HFFc6 (cell line): ENCODE measurements at regions not wholly inside any gene's neighbourhood (a gene's known extent, or its start where the extent isn't known, plus 50 kb on each side); places are given as distances from the start of the nearest gene placed in this dataset.

Experiments used
- DNase-seq: peaks from one replicate; pipeline ENCODE4 v3.0.0-alpha.2; 2018
- H3K27ac Mint-ChIP-seq: 2 replicates; pipeline ENCODE4 v1.8.0; 2020; ENCODE audit warnings: mild to moderate bottlenecking, mixed read lengths
- H3K27me3 Mint-ChIP-seq: 2 replicates; pipeline ENCODE4 v1.8.0; 2021; ENCODE audit warnings: mild to moderate bottlenecking, moderate library complexity, mixed read lengths; ENCODE audit not compliant: insufficient read depth
- H3K36me3 Mint-ChIP-seq: 2 replicates; pipeline ENCODE4 v1.8.0; 2021; ENCODE audit warnings: low read depth, mixed read lengths
- H3K4me1 Mint-ChIP-seq: 2 replicates; pipeline ENCODE4 v1.8.0; 2020; ENCODE audit warnings: low read depth, mixed read lengths
- H3K4me3 Mint-ChIP-seq: 2 replicates; pipeline ENCODE4 v1.8.0; 2020; ENCODE audit warnings: mild to moderate bottlenecking, moderate library complexity, mixed read lengths
- H3K9me3 Mint-ChIP-seq: 2 replicates; pipeline ENCODE4 v1.8.0; 2020; ENCODE audit warnings: mild to moderate bottlenecking, mixed read lengths
- TF ChIP-seq, protein P1 (sequence below): fragments of 200-600 bp; sonication (generic); IDR thresholded peaks from 2 replicates; pipeline ENCODE4 v1.5.0; 2021; ENCODE audit warnings: antibody characterized with exemption, mild to moderate bottlenecking

DNA sequence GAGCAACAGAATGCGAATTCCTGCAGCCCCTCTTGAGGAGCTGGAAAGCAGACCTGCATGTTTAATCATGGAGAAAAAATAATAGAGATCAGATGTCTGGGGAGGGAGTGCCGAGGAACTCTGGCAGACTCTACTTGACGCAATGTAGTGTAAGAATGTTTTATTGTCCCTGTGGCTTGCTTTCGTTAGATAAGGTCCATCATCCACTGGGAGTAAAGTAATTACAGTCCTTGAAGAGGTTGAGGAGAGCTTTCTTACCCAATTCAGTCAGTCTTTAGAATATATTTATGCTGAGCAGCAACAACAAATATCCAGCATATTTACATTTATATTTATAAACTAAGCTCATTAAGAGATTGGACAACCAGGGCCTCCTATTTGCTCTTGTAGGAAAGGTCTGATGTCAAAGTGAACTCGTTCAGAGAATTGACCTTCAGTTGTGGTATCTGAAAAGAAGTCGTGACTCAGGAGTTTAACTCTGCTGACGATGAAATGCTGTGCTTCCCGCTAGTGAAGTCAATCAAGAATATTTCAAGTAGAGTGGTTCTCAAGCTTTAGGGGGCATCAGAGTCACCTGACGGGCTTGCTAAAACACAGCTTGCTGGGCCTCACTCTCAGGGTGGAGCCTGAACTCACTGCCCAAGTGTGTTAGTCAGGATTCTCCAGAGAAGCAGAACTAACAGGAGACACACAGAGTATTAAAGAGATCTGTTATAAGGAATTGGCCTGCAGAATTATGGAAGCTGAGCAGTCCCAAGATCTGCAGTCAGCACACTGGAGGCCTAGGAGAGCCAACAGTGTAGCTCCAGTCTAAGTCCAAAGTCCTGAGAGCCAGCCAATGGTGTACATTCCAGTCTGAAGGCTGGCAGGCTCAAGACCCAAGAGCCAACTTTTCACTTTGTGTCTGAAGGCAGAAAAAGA, 139.3 kb upstream of the LMNTD1 start:
- TF ChIP-seq, protein P1, sequence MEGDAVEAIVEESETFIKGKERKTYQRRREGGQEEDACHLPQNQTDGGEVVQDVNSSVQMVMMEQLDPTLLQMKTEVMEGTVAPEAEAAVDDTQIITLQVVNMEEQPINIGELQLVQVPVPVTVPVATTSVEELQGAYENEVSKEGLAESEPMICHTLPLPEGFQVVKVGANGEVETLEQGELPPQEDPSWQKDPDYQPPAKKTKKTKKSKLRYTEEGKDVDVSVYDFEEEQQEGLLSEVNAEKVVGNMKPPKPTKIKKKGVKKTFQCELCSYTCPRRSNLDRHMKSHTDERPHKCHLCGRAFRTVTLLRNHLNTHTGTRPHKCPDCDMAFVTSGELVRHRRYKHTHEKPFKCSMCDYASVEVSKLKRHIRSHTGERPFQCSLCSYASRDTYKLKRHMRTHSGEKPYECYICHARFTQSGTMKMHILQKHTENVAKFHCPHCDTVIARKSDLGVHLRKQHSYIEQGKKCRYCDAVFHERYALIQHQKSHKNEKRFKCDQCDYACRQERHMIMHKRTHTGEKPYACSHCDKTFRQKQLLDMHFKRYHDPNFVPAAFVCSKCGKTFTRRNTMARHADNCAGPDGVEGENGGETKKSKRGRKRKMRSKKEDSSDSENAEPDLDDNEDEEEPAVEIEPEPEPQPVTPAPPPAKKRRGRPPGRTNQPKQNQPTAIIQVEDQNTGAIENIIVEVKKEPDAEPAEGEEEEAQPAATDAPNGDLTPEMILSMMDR, result no peak
- Mint-ChIP-seq H3K9me3 (peaks cover 1% of the 10 kb centered on the region), H3K4me1 (peaks cover 41% of the 10 kb centered on the region), H3K36me3 (peaks cover 17% of the 10 kb centered on the region), H3K4me3 (no peak overlapping the region), H3K27ac (peak overlapping the region; percentile 59; the same call in 1 of the 2 replicates), H3K27me3 (no peaks in the 10 kb centered on the region)
- no peak for DNase-seq

DNA sequence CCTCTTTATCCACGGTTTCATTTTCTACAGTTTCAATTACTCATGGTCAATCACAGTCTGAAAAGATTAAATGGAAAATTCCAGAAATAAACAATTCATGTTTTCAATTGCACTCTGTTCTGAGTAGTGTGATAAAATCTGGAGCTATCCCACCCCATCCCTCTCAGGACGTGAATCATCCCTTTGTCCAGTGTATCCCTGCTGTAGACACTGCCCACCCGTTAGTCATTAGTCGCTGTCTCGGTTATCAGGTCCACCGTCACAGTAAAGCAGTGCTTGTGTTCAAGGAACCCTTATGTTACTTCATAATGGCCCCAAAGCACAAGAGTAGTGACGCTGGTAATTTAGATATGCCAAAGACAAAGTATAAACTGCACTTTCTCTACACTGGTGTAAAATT, 141.0 kb upstream of the LMNTD1 start:
- Mint-ChIP-seq H3K27me3 (no peaks in the 10 kb centered on the region), H3K27ac (peak overlapping the region; percentile 81), H3K36me3 (peaks cover 16% of the 10 kb centered on the region), H3K4me1 (peaks cover 47% of the 10 kb centered on the region), H3K4me3 (peak overlapping the region; percentile 84), H3K9me3 (no peaks in the 10 kb centered on the region)
- DNase-seq, result peak; percentile 91
- TF ChIP-seq, protein P1, result no peak

DNA sequence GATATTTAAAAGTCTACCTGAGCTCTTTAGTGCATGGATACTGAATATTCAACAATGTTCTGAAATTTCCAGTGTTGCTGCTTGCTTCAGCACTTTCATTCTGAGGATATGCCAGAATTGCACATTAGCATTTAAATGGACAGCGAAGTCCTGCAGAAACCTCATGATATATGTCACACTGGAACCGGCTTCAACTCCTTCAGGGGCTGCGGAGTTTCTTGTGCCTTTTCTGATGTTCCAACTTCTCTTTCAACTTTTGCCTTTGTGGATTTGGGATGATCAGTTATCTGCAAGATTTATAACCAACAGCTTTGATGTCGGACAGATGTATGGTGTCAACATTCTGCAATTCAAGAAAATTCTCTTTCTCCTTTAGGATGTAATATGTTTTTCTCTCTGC, 142.5 kb upstream of the LMNTD1 start:
- no peak for DNase-seq
- peaks cover 60% of the 10 kb centered on the region for H3K4me1 Mint-ChIP-seq
- H3K36me3 Mint-ChIP-seq, result peaks cover 16% of the 10 kb centered on the region

DNA sequence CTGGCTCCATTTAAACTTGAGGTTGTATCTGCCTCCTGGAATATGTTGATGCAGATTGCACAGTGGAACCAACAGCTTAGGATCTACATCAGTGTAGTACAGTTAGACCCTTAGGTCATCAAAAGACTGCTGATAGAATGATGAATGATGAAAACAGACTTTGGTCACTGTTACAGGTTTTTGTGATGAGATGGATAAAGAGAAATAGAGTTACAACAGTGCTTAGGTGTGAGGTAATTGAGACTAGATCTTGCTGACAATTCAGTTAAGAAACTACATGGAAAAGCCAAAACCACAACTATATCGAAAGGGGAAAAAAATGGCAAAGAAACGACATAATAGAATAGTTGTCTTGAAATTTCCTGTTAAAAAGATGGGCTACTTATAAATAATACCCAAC, 145.7 kb upstream of the LMNTD1 start:
- Mint-ChIP-seq H3K4me1 (peaks cover 48% of the 10 kb centered on the region), H3K27me3 (no peaks in the 10 kb centered on the region; the same call in 1 of the 2 replicates), H3K36me3 (peaks cover 30% of the 10 kb centered on the region), H3K9me3 (peaks cover 9% of the 10 kb centered on the region), H3K4me3 (no peak overlapping the region), H3K27ac (no peak overlapping the region)
- TF ChIP-seq, protein P1, result no peak
- DNase-seq, result no peak

More for the DNA sequence above, 142.5 kb upstream of the LMNTD1 start:
- TF ChIP-seq, protein P1, result no peak
- no peaks in the 10 kb centered on the region for H3K27me3 Mint-ChIP-seq
- H3K4me3 Mint-ChIP-seq, result no peak overlapping the region
- H3K27ac Mint-ChIP-seq, result no peak overlapping the region
- H3K9me3 Mint-ChIP-seq, result no peaks in the 10 kb centered on the region

DNA sequence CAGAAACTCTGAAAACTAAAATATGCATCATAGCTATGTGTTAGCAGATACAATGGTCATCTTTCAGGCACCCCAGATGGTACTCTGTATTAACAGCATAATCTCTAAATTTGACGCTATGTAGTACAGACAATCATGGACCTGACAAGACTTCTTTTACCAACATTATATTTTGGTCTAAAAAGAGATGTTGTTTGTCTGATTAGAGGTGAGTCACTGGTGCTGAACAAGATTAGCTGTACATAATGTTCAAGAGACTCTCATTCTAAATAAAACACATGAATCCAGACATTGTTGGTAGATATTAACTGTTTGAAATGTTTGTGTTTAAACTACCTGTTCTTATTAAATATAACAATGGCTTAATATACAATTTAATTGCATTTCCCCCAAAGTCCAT, 146.4 kb upstream of the LMNTD1 start:
- Mint-ChIP-seq H3K27me3 (no peaks in the 10 kb centered on the region; the same call in 1 of the 2 replicates), H3K36me3 (peaks cover 30% of the 10 kb centered on the region), H3K9me3 (peaks cover 9% of the 10 kb centered on the region), H3K27ac (no peak overlapping the region), H3K4me1 (peaks cover 41% of the 10 kb centered on the region), H3K4me3 (no peak overlapping the region)
- TF ChIP-seq, protein P1, result no peak
- DNase-seq, result no peak
